Body of pancreas (tissue), 4 donors: ENCODE measurements at regions not wholly inside any gene's neighbourhood (a gene's known extent, or its start where the extent isn't known, plus 50 kb on each side); places are given as distances from the start of the nearest gene placed in this dataset.

Source experiments
- CTCF ChIP-seq, 7 experiments: fragments of 450-650 bp in 4 of 7; fragments of 200-600 bp in 3 of 7; sonication (generic) in 3 of 7; IDR thresholded peaks; one replicate each; pipeline ENCODE4 v1.5.1; 2016 to 2019; ENCODE audit warnings: antibody characterized with exemption in 7 of 7
- POLR2A ChIP-seq, 3 donors: fragments of 450-650 bp; IDR thresholded peaks; one replicate each; pipeline ENCODE4 v1.6.1; 2016; ENCODE audit warnings: antibody characterized with exemption in 3 of 3, mild to moderate bottlenecking in 2 of 3

DNA sequence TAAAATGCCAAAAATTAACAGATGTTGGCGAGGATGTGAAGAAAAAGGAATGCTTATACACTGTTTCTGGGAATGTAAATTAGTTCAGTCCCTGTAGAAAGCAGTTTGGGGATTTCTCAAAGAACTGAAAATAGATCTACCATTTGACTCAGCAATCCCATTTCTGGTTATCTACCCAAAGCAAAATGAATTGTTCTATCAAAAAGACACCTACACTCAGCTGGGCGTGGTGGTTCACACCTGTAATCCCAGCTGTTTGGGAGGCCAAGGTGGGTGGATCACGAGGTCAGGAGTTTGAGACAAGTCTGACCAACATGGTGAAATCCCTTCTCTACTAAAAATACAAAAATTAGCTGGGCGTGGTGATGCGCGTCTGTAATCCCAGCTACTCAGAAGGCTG lies 279.3 kb upstream of the PDE3A start:
- no peak for TF ChIP-seq CTCF (IDR thresholded peaks at IDR 0.05)
- no peak for TF ChIP-seq POLR2A (IDR thresholded peaks at IDR 0.05)
